Fibroblast of lung (primary cell): ENCODE measurements at regions not wholly inside any gene's neighbourhood (a gene's known extent, or its start where the extent isn't known, plus 50 kb on each side); places are given as distances from the start of the nearest gene placed in this dataset.

Experiments
- CTCF ChIP-seq, 2 donors: IDR thresholded peaks in 1 of 2; conservative IDR thresholded peaks in 1 of 2; 1 replicate in 1 of 2; 2 replicates in 1 of 2; pipeline ENCODE4 v1.5.1; 2011 to 2012; ENCODE audit warnings: low read length in 2 of 2, control low read depth in 1 of 2, inconsistent platforms in 1 of 2, low read depth in 1 of 2, mild to moderate bottlenecking in 1 of 2
- EZH2 ChIP-seq: IDR thresholded peaks from 2 replicates; pipeline ENCODE4 v1.5.1; 2012; ENCODE audit warnings: low read length, control low read depth, mild to moderate bottlenecking; ENCODE audit errors: missing control alignments

- no peak for TF ChIP-seq CTCF (conservative IDR thresholded peaks at IDR 0.05 in 1 of 2, IDR thresholded peaks at IDR 0.05 in 1 of 2; ENCODE audit: low read depth in 1 of 2, low read length in 2 of 2)
- no peak for TF ChIP-seq EZH2
These were observed 183.2 kb downstream of the UXS1 start for GRCh38 chr2:106010818-106011355.
